C4-2B (cell line): ENCODE measurements at regions not wholly inside any gene's neighbourhood (a gene's known extent, or its start where the extent isn't known, plus 50 kb on each side); places are given as distances from the start of the nearest gene placed in this dataset.

Source experiments
- ZFX ChIP-seq: fragments of 450-650 bp; IDR thresholded peaks from 2 replicates; pipeline ENCODE4 v1.6.1; 2017
- TF ChIP-seq, protein P1 (sequence below): fragments of 450-650 bp; conservative IDR thresholded peaks from 2 replicates; pipeline ENCODE4 v1.5.1; 2017; ENCODE audit warnings: mild to moderate bottlenecking

GRCh38 chr9:12212860-12213259 is 480.3 kb upstream of the TYRP1 start:
- TF ChIP-seq, protein P1, sequence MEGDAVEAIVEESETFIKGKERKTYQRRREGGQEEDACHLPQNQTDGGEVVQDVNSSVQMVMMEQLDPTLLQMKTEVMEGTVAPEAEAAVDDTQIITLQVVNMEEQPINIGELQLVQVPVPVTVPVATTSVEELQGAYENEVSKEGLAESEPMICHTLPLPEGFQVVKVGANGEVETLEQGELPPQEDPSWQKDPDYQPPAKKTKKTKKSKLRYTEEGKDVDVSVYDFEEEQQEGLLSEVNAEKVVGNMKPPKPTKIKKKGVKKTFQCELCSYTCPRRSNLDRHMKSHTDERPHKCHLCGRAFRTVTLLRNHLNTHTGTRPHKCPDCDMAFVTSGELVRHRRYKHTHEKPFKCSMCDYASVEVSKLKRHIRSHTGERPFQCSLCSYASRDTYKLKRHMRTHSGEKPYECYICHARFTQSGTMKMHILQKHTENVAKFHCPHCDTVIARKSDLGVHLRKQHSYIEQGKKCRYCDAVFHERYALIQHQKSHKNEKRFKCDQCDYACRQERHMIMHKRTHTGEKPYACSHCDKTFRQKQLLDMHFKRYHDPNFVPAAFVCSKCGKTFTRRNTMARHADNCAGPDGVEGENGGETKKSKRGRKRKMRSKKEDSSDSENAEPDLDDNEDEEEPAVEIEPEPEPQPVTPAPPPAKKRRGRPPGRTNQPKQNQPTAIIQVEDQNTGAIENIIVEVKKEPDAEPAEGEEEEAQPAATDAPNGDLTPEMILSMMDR: no peak
- no peak for TF ChIP-seq ZFX
